Panc1 (cell line): ENCODE measurements at regions not wholly inside any gene's neighbourhood (a gene's known extent, or its start where the extent isn't known, plus 50 kb on each side); places are given as distances from the start of the nearest gene placed in this dataset.

ENCODE experiments used
- CTCF ChIP-seq: fragments of 450-650 bp; IDR thresholded peaks from 2 replicates; pipeline ENCODE4 v1.5.1; 2017; ENCODE audit warnings: mild to moderate bottlenecking
- POLR2AphosphoS5 ChIP-seq: IDR thresholded peaks from 2 replicates; pipeline ENCODE4 v1.6.1; 2012; ENCODE audit warnings: mild to moderate bottlenecking, low read depth, low read length, moderate library complexity
- REST ChIP-seq, 2 experiments: IDR thresholded peaks; 2 replicates each; pipeline ENCODE4 v1.6.1; 2011 to 2012; ENCODE audit warnings: low read depth in 2 of 2, control low read depth in 1 of 2, low read length in 1 of 2, mild to moderate bottlenecking in 1 of 2, moderate library complexity in 1 of 2; ENCODE audit not compliant: insufficient read depth in 1 of 2
- SIN3A ChIP-seq: IDR thresholded peaks from 2 replicates; pipeline ENCODE4 v1.6.1; 2012; ENCODE audit warnings: low read depth, mild to moderate bottlenecking, low read length, moderate library complexity, borderline replicate concordance; ENCODE audit not compliant: insufficient read depth

GRCh38 chr2:201558232-201558631 lies 85.1 kb downstream of the TMEM237 start:
- no peak for TF ChIP-seq POLR2AphosphoS5
- TF ChIP-seq CTCF, result no peak
- TF ChIP-seq SIN3A, result no peak
- no peak for TF ChIP-seq REST (IDR thresholded peaks at IDR 0.05; ENCODE audit: insufficient read depth in 1 of 2, low read depth in 2 of 2, low read length in 1 of 2)
